ENCODE measurements at regions not wholly inside any gene's neighbourhood (a gene's known extent, or its start where the extent isn't known, plus 50 kb on each side); places are given as distances from the start of the nearest gene placed in this dataset.

DNA sequence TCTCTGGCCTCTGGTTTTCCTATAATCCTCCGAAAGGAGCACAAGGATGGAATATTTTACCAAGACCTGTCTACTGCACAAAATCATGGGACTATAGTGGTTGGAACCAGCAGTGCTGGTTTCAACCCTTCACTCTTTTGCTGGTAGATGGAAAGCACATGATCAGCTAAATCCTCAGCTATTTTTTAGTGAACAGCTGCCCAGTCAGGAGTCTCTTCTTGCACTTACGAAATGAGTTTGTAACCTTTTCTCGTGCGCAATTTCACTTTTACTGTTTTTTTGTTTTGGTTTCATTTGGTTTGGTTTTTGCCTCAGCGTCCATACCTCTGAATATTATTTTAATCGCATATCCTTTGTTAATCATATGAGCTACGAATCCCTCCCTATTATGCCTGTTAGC lies 418.5 kb upstream of the CPEB2 start:
- Mint-ChIP-seq H3K27ac (no peak overlapping the region), H3K27me3 (peaks cover 13% of the 10 kb centered on the region), H3K4me3 (no peak overlapping the region), H3K36me3 (ENCODE audit: low read depth) (no peaks in the 10 kb centered on the region), H3K9me3 (peaks cover 4% of the 10 kb centered on the region), H3K4me1 (ENCODE audit: low read depth) (no peaks in the 10 kb centered on the region)

DNA sequence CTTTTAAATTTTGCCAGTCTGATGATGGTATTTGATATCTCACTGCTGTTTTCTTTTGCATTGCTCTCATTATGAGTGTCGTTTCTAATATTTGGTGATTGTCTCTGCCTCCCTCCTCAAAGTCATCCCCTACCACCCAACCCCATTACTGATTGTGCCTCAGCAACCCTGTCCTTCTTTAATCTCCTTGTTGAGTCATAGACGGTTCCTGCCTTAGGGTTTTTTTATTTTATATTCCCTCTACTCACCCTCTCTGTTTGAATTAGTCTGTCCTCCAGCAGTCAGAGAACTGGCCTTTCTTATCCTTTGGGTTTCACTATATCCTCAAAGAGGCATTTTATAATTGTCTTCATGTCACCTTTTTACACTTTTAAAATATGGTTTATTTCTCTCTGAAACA lies 409.3 kb upstream of the CPEB2 start:
- no peak overlapping the region for H3K4me3 Mint-ChIP-seq
- H3K27ac Mint-ChIP-seq, result no peak overlapping the region
- H3K27me3 Mint-ChIP-seq, result peaks cover 4% of the 10 kb centered on the region
- no peaks in the 10 kb centered on the region for H3K9me3 Mint-ChIP-seq
- H3K36me3 Mint-ChIP-seq (ENCODE audit: low read depth), result no peaks in the 10 kb centered on the region
- H3K4me1 Mint-ChIP-seq (ENCODE audit: low read depth), result no peaks in the 10 kb centered on the region

DNA sequence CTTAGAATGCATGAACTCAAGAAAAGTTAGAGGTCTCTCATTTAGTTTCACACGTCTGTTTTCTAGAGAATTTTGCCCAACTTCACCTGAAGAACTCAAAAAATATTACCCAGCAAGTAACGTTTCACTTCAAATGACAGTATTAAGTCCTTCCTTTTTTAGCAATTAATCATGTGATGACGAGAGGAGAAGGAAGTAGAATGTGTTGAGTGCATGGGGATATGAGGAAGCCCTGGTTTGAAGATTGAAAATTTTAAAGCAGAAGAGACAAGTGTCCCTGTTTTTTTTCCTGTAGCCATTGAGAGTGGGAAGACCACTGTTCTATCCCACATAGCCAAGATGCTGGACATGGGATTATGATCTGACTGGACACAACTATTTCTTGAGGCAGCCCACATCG lies 406.3 kb upstream of the CPEB2 start:
- Mint-ChIP-seq H3K4me3 (no peak overlapping the region), H3K4me1 (ENCODE audit: low read depth) (no peaks in the 10 kb centered on the region), H3K36me3 (ENCODE audit: low read depth) (no peaks in the 10 kb centered on the region), H3K9me3 (no peaks in the 10 kb centered on the region), H3K27me3 (peaks cover 2% of the 10 kb centered on the region), H3K27ac (no peak overlapping the region)

DNA sequence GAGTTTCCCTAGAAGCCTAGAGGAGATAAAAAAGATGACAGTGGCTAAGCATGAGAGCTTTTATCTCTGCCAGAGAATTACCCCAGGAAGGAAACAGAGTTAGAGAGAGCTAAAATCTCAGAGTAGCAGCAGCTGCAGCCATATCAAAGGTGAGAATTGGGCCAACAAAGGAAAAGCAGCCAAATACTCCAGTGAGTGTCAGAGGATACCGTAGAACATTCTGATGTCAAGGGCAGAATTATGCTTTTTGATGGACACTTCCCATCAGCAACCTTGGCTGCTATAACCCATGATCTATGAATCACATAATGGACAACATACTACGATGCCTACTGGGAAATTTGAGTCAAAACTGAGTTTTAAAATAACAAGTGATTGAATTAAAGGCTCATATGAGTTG lies 405.8 kb upstream of the CPEB2 start:
- no peak overlapping the region for H3K27ac Mint-ChIP-seq
- H3K36me3 Mint-ChIP-seq (ENCODE audit: low read depth), result no peaks in the 10 kb centered on the region
- H3K27me3 Mint-ChIP-seq, result no peaks in the 10 kb centered on the region

DNA sequence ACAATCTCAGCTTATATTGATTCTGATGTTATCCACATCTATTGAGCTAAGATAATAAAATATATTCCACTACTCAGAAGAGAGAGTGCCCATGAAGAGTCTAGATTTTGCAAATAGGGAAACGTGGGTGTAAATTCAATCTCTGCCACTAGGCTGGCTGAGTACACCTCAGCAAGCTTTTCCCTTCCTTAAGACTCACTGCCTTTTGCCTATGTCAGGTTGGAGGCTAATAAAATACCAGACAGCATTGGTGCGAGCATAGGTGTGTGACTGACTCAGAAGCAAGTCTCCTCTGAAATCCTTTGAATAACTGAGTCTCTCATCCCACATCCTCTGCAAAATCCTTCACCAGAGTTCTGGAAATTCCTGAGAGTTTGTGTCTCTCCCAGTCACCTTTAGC lies 405.4 kb upstream of the CPEB2 start:
- Mint-ChIP-seq H3K27ac (no peak overlapping the region), H3K9me3 (no peaks in the 10 kb centered on the region), H3K4me1 (ENCODE audit: low read depth) (no peaks in the 10 kb centered on the region), H3K27me3 (no peaks in the 10 kb centered on the region), H3K4me3 (no peak overlapping the region), H3K36me3 (ENCODE audit: low read depth) (no peaks in the 10 kb centered on the region)

More for the DNA sequence above, 405.8 kb upstream of the CPEB2 start:
- no peak overlapping the region for H3K4me3 Mint-ChIP-seq
- no peaks in the 10 kb centered on the region for H3K4me1 Mint-ChIP-seq (ENCODE audit: low read depth)
- H3K9me3 Mint-ChIP-seq, result no peaks in the 10 kb centered on the region

DNA sequence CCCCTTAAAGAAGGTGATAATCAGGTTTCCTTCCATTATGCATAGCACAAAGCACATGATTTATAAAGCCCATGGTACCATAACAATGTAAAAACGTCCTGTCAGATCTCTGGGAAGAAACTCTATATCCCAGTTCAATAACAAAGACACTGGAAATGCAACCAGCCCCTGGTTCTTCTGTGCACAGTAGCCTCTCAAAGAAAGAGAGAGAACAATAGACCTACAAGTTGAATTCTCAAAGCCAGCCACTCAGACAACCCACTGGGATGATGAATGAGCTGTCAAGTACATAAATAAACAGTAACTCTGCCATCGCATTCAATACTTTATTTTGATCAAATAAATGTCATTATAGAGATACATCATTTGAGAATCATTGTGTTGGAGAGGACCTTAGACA lies 400.1 kb upstream of the CPEB2 start:
- H3K27me3 Mint-ChIP-seq, result no peaks in the 10 kb centered on the region
- no peaks in the 10 kb centered on the region for H3K36me3 Mint-ChIP-seq (ENCODE audit: low read depth)
- no peak overlapping the region for H3K27ac Mint-ChIP-seq
- no peaks in the 10 kb centered on the region for H3K9me3 Mint-ChIP-seq
- no peak overlapping the region for H3K4me3 Mint-ChIP-seq
- H3K4me1 Mint-ChIP-seq (ENCODE audit: low read depth), result no peaks in the 10 kb centered on the region

DNA sequence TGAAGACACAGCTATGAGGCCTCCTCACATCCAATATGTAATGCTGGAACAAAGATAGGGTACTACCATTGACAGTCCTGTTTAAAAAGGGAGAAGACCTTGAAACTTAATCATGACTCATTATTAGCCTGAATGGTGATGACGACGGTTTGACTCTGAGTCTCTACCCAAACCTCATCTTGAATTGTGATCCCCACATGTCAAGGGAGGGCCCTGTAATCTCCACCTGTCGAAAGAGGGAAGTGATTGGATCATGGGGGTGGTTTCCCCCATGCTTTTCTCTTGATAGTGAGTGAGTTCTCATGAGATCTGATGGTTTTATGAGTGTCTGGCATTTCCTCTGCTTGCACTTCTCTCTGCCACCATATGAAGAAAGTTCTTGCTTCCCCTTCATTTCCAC lies 395.3 kb upstream of the CPEB2 start:
- no peaks in the 10 kb centered on the region for H3K4me1 Mint-ChIP-seq (ENCODE audit: low read depth)
- H3K27ac Mint-ChIP-seq, result no peak overlapping the region
- no peaks in the 10 kb centered on the region for H3K27me3 Mint-ChIP-seq
- H3K36me3 Mint-ChIP-seq (ENCODE audit: low read depth), result no peaks in the 10 kb centered on the region
- H3K4me3 Mint-ChIP-seq, result no peak overlapping the region
- H3K9me3 Mint-ChIP-seq, result no peaks in the 10 kb centered on the region

DNA sequence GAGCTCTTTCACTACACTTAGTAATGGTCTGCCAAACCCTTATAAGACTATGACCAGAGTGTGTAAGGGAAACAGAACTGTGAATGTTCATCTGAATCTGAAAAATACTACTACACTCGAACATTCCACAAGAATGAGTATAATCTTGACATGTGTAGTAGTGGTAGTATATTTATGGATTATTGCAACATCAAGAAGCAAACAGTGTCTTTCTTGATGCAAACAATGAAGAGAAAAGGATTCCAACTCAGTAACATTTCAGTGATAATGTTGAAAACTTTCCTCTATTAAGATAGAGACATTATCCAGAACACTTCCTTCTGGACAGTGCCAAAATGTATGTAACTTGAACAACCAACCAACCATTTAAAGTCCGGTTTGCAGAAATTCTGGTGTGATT lies 394.7 kb upstream of the CPEB2 start:
- no peaks in the 10 kb centered on the region for H3K9me3 Mint-ChIP-seq
- H3K4me1 Mint-ChIP-seq (ENCODE audit: low read depth), result no peaks in the 10 kb centered on the region
- no peak overlapping the region for H3K27ac Mint-ChIP-seq
- no peaks in the 10 kb centered on the region for H3K27me3 Mint-ChIP-seq
- H3K4me3 Mint-ChIP-seq, result no peak overlapping the region
- no peaks in the 10 kb centered on the region for H3K36me3 Mint-ChIP-seq (ENCODE audit: low read depth)

DNA sequence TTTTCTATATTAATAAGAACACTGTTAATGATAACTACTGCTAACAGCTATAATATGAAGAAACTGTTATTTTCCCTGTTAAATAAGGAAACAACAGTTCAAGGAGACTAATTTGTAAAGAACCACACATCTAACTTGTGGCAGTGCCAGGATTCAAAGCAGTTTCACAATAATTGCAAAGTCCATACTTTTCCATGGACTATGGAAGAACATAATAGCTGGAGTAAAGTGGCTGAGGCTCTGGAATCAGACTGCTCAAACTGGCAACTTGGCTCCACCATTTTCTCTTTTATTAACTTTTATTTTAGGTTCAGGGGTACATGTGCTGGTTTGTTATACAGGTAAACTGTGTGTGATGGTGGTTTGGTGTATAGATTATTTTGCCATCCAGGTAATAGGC lies 393.7 kb upstream of the CPEB2 start:
- Mint-ChIP-seq H3K4me1 (ENCODE audit: low read depth) (no peaks in the 10 kb centered on the region), H3K27me3 (no peaks in the 10 kb centered on the region), H3K27ac (no peak overlapping the region), H3K36me3 (ENCODE audit: low read depth) (no peaks in the 10 kb centered on the region), H3K9me3 (no peaks in the 10 kb centered on the region), H3K4me3 (no peak overlapping the region)

DNA sequence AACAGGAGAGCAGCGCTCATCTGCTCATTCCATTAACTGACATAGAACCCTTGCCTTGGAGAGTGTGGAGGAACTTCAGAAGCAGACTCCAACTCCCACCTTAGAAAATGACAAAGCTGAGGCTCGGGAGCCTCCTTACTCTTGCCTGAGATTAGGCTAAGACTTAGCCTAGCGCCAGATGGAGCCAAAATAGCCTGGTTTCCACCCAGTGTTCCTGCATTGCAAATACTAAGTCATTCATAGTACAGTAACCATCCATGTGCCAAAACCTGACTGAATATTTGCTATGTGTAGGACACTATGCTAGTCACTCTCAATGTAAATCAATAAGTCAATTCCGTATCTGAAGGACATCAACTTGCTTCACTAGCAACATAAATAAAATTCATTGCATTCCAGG lies 387.4 kb upstream of the CPEB2 start:
- H3K36me3 Mint-ChIP-seq (ENCODE audit: low read depth), result no peaks in the 10 kb centered on the region
- H3K9me3 Mint-ChIP-seq, result no peaks in the 10 kb centered on the region
- no peak overlapping the region for H3K27ac Mint-ChIP-seq
- H3K4me3 Mint-ChIP-seq, result no peak overlapping the region
- no peaks in the 10 kb centered on the region for H3K4me1 Mint-ChIP-seq (ENCODE audit: low read depth)
- H3K27me3 Mint-ChIP-seq, result no peaks in the 10 kb centered on the region

DNA sequence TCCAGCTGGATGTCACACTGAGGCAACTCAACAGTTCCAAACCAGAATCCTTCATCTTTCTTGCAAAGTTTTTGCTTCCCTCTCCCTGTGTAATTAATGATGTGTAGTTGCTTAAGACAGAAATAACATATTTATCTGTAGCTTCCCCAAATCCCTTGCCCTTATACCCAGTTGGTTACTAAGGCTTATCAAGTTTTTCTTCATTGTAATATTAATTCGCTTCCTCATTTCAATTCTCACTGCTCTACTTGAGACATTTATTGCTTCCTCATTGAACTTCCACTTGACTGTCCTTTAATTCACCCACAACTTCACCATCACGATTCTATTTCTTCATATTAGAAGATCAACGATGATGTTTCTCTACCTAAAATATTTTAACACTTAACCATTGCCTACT lies 386.6 kb upstream of the CPEB2 start:
- H3K27ac Mint-ChIP-seq, result no peak overlapping the region
- H3K36me3 Mint-ChIP-seq (ENCODE audit: low read depth), result no peaks in the 10 kb centered on the region
- no peaks in the 10 kb centered on the region for H3K27me3 Mint-ChIP-seq
- no peak overlapping the region for H3K4me3 Mint-ChIP-seq
- no peaks in the 10 kb centered on the region for H3K4me1 Mint-ChIP-seq (ENCODE audit: low read depth)
- no peaks in the 10 kb centered on the region for H3K9me3 Mint-ChIP-seq

DNA sequence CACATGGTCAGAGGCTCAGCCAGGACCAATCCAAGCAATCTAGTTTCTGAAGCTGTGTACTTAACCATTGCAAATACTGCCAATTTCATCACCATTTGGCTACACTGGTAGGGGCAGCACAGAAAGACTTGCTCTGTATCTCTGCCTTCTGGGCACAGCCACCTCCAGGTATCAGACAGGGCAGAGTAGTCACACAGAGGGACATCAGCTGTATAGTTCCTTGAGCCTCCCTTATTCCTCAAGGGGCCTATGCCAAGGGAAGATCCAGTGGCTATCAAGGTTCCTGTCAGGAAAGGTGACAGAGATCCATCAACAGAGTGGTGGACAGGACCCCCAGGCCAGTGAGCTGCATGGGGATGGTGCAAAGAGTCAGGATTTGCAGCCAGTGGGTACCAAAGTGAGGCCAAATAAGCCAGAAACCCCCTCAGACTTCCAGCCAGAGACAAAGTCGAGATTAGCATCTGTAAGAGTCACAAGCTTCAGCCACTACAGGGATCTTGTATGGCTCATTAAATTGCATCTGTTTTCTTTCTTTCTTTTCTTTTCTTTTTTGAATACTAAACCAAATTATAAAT lies 381.6 kb upstream of the CPEB2 start:
- no peaks in the 10 kb centered on the region for H3K4me1 Mint-ChIP-seq (ENCODE audit: low read depth)
- H3K4me3 Mint-ChIP-seq, result no peak overlapping the region
- no peaks in the 10 kb centered on the region for H3K36me3 Mint-ChIP-seq (ENCODE audit: low read depth)
- no peak overlapping the region for H3K27ac Mint-ChIP-seq
- H3K27me3 Mint-ChIP-seq, result no peaks in the 10 kb centered on the region
- peaks cover 8% of the 10 kb centered on the region for H3K9me3 Mint-ChIP-seq

DNA sequence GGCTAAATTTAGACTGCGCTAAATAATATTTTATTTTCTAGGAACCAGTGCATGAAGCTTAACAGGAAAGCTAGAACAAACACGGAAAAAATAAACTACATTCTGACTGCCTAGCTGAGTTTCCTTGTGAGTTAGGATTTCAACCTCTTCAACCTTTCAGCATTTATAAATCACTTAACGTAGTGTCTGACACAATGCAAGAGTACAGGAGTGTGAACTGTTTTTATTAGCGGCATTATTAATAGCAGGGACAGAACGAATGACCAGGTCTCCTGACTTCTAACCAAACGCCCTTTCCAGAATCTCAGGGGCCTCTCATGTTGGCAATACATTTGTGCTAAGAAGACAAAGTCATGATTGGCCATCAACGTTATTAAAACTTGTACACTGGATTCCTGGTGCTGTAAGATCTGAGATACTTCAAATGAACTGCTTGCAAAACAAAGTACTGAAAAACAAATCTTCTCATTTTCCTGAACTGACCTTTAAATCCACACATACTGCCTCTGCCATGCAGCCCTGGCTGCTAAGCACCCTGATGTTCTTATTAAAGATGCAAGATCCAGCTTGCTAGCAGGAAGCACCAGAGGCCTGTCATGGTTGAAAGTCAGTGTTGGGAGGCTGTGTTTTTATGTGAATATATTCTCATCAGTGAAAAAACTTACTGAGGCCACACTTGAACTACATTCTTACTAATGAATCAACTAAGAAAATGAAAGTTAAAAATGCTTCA lies 380.4 kb upstream of the CPEB2 start:
- H3K27me3 Mint-ChIP-seq, result no peaks in the 10 kb centered on the region
- no peaks in the 10 kb centered on the region for H3K4me1 Mint-ChIP-seq (ENCODE audit: low read depth)
- no peaks in the 10 kb centered on the region for H3K36me3 Mint-ChIP-seq (ENCODE audit: low read depth)
- H3K9me3 Mint-ChIP-seq, result peaks cover 8% of the 10 kb centered on the region
- no peak overlapping the region for H3K27ac Mint-ChIP-seq
- no peak overlapping the region for H3K4me3 Mint-ChIP-seq

DNA sequence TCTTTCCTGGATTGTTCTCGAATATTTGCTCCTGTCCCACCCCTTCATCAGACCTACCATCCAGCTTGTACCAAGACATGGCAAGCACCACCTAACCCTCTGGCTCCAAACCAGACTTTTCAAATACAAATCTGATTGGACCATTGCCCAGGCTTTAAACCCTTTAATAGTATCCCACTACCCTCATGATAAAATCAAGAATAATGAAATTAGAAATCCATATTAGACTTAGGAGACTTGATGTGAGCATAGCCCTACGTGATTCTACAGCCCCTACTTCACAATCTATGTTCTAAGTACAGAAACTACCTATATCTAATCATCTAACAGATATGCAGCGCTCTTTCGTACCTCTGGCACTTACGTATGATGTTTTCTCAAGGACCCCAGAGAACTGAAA lies 375.2 kb upstream of the CPEB2 start:
- Mint-ChIP-seq H3K4me1 (ENCODE audit: low read depth) (no peaks in the 10 kb centered on the region), H3K36me3 (ENCODE audit: low read depth) (no peaks in the 10 kb centered on the region), H3K27ac (no peak overlapping the region), H3K4me3 (no peak overlapping the region), H3K9me3 (peaks cover 8% of the 10 kb centered on the region), H3K27me3 (no peaks in the 10 kb centered on the region)

DNA sequence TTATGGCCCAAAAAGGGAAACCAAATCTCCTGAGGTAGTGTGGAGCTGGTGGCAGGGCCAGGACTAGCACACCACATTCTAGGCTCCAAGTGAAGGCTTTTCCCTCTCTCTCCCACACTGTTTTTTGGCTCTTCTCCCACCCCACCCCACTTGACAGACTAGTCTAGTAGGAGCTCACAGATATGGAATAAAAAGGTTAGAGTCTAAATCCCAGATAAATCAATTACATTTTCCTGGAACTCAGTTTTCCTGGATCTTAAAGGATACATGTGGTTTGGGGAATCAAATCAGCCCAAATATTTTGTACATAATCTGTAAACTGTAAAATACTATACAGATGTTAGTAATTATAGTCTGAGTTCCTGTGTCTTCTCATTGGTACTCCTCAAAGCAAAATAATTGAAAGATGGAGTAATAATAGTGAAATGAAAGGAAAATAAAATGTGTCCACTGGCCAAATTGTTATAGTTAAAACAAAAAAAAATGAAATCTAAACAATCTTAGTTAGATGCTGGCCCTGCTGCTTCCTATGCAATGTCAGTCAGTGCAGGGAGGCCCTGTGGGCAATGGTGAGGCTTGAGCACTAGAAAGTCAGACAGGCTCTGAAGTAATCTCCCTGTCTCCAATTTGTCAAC lies 370.4 kb upstream of the CPEB2 start:
- no peaks in the 10 kb centered on the region for H3K4me1 Mint-ChIP-seq (ENCODE audit: low read depth)
- no peak overlapping the region for H3K4me3 Mint-ChIP-seq
- no peak overlapping the region for H3K27ac Mint-ChIP-seq
- H3K27me3 Mint-ChIP-seq, result no peaks in the 10 kb centered on the region
- no peaks in the 10 kb centered on the region for H3K36me3 Mint-ChIP-seq (ENCODE audit: low read depth)
- peaks cover 8% of the 10 kb centered on the region for H3K9me3 Mint-ChIP-seq

DNA sequence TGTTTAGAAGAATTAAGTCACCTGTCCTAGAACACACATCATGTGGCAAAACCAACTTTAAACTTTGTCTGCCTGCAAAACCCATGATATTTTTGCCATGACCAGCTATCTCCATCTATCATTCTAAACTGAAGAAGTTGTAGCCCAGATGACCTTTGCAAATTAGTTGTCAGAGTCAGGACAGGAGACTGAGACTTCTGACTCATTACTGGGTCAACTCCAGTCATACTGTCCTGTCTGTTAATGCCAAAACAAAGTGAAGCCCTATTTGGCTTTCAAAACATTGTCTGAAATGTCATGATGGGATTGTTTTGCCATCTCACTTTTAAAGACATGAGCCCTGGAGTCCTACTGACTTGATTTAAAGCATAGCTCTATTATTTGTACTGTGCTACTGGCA lies 365.7 kb upstream of the CPEB2 start:
- no peaks in the 10 kb centered on the region for H3K36me3 Mint-ChIP-seq (ENCODE audit: low read depth)
- H3K4me3 Mint-ChIP-seq, result no peak overlapping the region
- H3K4me1 Mint-ChIP-seq (ENCODE audit: low read depth), result no peaks in the 10 kb centered on the region
- H3K9me3 Mint-ChIP-seq, result peaks cover 8% of the 10 kb centered on the region
- H3K27ac Mint-ChIP-seq, result no peak overlapping the region
- peaks cover 4% of the 10 kb centered on the region for H3K27me3 Mint-ChIP-seq

All from stimulated activated naive CD8-positive, alpha-beta T cell treated with anti-CD3 and anti-CD28 coated beads, Interleukin-15, Interleukin-2, amounts not matched to agents 100 ng/mL and 50 ng/mL, for 24 hours (primary cell).